Fibroblast of lung (primary cell): ENCODE measurements at regions not wholly inside any gene's neighbourhood (a gene's known extent, or its start where the extent isn't known, plus 50 kb on each side); places are given as distances from the start of the nearest gene placed in this dataset.

Source experiments
- CTCF ChIP-seq, 2 donors: IDR thresholded peaks in 1 of 2; conservative IDR thresholded peaks in 1 of 2; 1 replicate in 1 of 2; 2 replicates in 1 of 2; pipeline ENCODE4 v1.5.1; 2011 to 2012; ENCODE audit warnings: low read length in 2 of 2, control low read depth in 1 of 2, inconsistent platforms in 1 of 2, low read depth in 1 of 2, mild to moderate bottlenecking in 1 of 2
- EZH2 ChIP-seq: IDR thresholded peaks from 2 replicates; pipeline ENCODE4 v1.5.1; 2012; ENCODE audit warnings: low read length, control low read depth, mild to moderate bottlenecking; ENCODE audit errors: missing control alignments

- TF ChIP-seq CTCF (conservative IDR thresholded peaks at IDR 0.05 in 1 of 2, IDR thresholded peaks at IDR 0.05 in 1 of 2; ENCODE audit: low read depth in 1 of 2, low read length in 2 of 2) (no peak), EZH2 (no peak)
Observed at GRCh38 chr1:102630041-102630440, 478.3 kb downstream of the COL11A1 start.
